Fibroblast of the aortic adventitia (primary cell): ENCODE measurements at regions not wholly inside any gene's neighbourhood (a gene's known extent, or its start where the extent isn't known, plus 50 kb on each side); places are given as distances from the start of the nearest gene placed in this dataset.
A peak's percentile ranks its signal among the peaks of the same experiment; 100 is the strongest.
"Not testable (repeated sequence)": the region's sequence is repeated elsewhere in the genome, so short reads cannot be mapped to it uniquely, and the experiment has no call there.

Experiments used
- DNase-seq: peaks from one replicate; pipeline ENCODE4 v3.0.0-alpha.2; 2010; ENCODE audit warnings: low read depth
- H3K4me3 ChIP-seq: 2 replicates; pipeline ENCODE4 v1.5.1; 2011; ENCODE audit warnings: low read depth, mild to moderate bottlenecking, control low read depth, low read length, moderate library complexity
- TF ChIP-seq, protein P1 (sequence below): IDR thresholded peaks from 2 replicates; pipeline ENCODE4 v1.5.1; 2011; ENCODE audit warnings: mild to moderate bottlenecking, low read length, control low read depth, inconsistent platforms; ENCODE audit not compliant: insufficient read depth

DNA sequence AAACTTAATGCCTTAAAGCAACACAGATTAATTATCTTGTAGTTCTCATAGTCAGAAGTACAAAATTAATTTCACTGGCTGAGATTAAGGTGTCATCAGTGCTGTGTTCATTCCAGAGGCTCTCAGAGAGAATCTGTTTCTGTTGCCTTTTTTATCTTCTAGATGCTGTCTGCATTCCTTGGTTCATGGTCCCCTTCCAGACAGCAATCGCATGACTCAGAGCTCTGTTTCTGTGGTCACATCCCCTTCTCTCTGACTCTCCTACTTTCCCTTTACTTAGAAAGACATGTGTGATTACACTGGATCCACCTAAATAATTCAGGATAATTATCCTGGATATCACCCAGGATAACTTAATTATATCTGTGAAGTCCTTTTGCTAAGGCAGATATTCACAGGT lies 148.6 kb downstream of the MAIP1 start:
- no peak overlapping the region for H3K4me3 ChIP-seq
- TF ChIP-seq, protein P1, sequence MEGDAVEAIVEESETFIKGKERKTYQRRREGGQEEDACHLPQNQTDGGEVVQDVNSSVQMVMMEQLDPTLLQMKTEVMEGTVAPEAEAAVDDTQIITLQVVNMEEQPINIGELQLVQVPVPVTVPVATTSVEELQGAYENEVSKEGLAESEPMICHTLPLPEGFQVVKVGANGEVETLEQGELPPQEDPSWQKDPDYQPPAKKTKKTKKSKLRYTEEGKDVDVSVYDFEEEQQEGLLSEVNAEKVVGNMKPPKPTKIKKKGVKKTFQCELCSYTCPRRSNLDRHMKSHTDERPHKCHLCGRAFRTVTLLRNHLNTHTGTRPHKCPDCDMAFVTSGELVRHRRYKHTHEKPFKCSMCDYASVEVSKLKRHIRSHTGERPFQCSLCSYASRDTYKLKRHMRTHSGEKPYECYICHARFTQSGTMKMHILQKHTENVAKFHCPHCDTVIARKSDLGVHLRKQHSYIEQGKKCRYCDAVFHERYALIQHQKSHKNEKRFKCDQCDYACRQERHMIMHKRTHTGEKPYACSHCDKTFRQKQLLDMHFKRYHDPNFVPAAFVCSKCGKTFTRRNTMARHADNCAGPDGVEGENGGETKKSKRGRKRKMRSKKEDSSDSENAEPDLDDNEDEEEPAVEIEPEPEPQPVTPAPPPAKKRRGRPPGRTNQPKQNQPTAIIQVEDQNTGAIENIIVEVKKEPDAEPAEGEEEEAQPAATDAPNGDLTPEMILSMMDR = no peak
- DNase-seq = peak; percentile 35

DNA sequence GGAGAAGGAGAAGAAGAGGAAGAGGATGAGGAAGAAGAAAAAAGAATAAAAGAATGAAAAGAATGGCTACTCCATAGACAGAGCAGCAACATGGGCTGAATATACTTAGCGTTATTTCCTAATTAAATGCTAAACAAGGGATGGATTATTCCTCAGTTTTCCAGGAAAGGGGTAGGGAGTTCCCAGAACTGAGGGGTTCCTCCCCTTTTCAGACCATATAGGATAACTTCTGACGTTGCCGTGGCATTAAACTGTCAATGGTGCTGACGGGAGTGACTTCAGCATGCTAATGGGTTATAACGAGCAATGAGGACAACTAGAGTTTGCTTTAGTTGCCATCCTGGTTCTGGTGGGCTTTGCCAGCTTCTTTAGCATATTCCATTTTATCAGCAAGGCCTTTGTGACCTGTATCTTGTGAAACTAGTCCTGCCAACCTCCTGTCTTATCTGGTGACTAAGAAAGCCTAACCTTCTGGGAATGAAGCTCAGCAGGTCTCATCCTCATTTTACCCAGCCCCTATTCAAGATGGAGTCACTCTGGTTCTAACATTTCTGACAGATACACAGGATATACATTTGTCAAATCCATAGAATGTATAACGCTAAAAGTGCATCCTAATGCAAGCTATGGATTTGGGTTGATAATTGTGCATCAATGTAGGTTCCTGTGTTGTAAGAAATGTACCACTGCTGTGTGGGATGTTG lies 152.3 kb downstream of the MAIP1 start:
- no peak overlapping the region for H3K4me3 ChIP-seq
- DNase-seq = no peak
- TF ChIP-seq, protein P1 = no peak

DNA sequence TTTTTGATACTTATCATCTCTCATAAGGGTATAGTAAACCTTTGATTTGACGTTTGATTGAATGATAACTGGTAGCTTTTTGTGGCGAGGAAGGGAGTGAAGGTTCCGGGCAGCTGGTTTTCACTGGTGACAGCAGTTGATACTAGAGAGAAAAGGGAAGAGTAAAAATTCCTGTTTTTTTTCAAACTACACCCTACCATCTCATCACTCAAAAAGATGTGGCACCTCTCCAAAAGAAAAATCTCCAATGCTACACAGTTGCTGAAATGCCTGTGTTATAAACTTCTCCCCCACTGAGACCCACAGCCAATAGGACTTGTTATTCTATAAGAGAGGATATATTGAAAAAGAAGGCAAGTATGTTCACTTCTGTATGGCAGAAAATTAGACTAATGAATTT lies 154.0 kb downstream of the MAIP1 start:
- DNase-seq = no peak
- TF ChIP-seq, protein P1 = no peak
- no peak overlapping the region for H3K4me3 ChIP-seq

DNA sequence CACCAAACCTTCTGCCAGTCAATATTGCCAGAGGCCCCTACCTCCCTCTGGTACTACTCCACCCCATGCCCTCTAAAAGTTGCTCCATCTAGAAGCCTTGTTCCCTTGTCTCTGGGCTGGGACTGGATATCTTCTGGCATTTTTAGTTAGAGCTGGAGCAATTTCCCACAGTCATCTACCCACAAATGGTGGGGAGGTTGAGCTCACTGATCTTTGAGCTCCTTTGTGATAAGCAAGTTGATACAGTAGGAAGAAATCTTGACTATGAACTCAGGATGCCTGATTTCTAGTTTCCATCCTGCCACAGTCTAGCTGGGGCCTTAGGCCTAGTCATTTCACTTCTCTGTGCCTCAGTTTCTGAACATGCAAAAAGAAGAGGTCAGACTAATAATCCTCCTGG lies 155.0 kb downstream of the MAIP1 start:
- no peak overlapping the region for H3K4me3 ChIP-seq
- TF ChIP-seq, protein P1 = no peak
- DNase-seq = no peak

DNA sequence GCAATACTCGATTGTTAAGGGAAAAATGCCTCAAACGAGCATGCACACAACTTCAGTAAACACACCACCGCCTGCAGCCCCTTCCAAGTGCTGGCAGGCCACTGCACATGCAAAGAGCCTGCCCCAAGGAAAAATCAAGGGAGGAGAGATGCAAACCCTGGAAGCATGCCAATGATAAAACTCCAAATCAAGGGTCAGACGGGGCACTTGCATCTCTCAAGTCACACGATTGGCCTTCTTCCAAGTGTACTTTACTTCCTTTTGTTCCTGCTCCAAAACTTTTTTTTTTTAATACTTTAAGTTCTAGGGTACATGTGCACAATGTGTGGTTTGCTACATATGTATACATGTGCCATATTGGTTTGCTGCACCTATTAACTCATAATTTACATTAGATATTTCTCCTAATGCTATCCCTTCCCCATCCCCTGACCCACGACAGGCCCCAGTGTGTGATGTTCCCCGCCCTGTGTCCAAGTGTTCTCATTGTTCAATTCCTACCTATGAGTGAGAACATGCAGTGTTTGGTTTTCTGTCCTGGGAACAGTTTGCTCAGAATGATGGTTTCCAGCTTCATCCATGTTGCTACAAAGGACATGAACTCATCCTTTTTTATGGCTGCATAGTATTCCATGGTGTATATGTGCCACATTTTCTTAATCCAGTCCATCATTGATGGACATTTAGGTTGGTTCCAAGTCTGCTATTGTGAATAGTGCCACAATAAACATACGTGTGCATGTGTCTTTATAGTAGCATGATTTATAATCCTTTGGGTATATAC lies 157.8 kb downstream of the MAIP1 start:
- DNase-seq = not testable (repeated sequence)

DNA sequence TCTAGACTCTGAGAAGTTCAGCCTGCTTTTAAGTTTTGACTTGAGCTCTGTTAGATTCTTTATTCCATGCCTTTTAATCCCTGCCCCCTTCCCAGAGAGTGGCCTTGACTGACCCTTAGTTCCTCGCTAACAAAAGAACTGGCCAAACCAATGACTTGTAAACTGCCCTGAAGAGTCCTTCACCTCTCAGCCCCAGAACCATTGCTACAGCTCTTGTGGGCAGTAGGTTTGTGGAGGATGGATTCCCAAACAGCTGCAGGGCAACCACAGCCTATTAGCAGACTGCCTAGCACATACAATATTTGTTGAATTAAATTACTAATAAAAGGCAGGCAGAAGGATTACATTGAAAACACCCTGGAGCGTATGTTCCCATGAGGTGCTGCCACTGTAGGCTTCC lies 163.9 kb downstream of the MAIP1 start:
- no peak for DNase-seq
- TF ChIP-seq, protein P1 = no peak
- H3K4me3 ChIP-seq = no peak overlapping the region

More for the DNA sequence above, 157.8 kb downstream of the MAIP1 start:
- H3K4me3 ChIP-seq = not testable (repeated sequence)

DNA sequence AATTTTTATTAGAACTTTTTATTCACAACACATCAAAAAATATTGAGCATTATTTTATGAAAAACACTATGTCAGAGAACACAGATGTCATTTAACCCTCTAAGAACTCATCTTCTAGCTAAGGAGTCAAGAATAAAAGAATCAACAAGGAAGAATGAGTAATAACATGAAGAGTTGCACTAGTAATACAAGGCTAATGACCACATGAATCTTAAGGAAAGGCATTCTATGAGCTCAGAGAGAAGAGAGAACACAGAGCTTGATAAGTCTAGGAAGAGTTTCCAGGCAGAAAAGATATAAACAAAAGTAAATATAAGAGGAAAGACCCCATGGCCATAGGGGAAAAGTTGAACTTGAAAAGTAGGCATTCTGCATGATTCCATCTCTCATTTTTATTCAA lies 166.5 kb downstream of the MAIP1 start:
- TF ChIP-seq, protein P1 = no peak
- no peak for DNase-seq
- H3K4me3 ChIP-seq = no peak overlapping the region
